Posterior cingulate gyrus (tissue), 11 donors: ENCODE measurements at regions not wholly inside any gene's neighbourhood (a gene's known extent, or its start where the extent isn't known, plus 50 kb on each side); places are given as distances from the start of the nearest gene placed in this dataset.

Source experiments
- DNase-seq, 10 donors: peaks; one replicate each; pipeline versions ENCODE4 v3.0.0 to v3.0.0-alpha.2; 2020 to 2021; ENCODE audit warnings: mixed read lengths in 3 of 10
- intact Hi-C: fragments of 100-400 bp; cut with DNase I; formaldehyde crosslinking; loops from one replicate; pipeline ENCODE4 v1.15.1; 2023

DNA sequence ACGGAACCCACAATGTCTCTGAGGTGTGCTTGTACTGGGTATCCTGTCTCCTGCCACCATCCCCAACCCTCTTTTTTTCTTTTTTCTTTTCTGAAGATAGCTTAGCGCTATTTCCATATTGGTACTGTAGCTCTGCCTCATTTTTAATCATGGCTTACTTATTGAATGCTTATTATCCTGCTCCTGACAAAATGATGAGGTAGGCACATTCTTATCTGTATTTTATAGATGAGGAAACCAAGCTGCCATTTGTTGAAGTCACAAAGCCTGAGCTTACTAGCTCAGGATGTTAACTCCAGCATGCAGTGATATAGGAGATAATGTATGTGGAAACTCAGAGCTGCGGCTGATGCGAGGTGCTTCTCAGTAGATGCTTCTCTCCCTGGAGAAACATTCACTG lies 61.4 kb upstream of the GPR6 start:
- intact Hi-C loops = no loop called here
- no peak for DNase-seq

DNA sequence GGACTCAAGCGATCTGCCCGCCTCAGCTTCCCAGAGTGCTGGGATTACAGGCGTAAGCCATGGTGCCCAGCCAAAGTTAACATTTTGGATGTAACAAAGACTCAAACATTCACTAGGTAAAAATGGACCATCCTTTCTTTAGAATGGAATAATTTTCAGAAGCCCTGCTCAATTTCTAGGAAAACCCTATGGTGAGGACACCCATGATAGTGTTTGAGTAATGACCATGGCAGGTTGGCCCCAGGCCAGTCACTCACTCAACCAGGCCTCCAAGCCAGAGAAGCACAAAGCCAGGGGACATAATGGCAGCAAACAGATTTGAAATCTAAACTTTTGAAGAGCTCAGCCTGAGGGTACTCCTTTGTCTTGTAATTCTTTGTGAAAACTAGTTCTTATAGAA lies 59.9 kb upstream of the GPR6 start:
- intact Hi-C loops = no loop called here
- no peak for DNase-seq

DNA sequence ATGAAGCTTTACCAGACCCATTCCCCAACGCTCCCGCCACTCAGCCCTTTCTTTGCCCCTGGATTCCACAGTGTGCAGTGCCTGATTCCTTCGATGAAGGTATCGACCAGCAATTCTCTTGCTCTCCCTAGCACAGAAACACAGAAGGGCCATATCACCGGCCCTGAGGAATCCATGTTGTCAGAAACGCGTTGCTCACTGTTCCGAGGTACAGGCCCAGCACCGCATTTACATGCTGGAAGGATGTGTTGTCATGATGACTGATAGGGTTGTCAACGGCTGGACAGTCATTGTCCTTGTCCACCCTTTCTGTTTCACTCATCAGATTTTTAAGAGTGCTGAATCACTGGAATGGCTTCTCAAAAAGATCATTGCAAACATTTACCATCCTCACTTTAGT lies 57.2 kb upstream of the GPR6 start:
- DNase-seq = no peak
- intact Hi-C loops = no loop called here

DNA sequence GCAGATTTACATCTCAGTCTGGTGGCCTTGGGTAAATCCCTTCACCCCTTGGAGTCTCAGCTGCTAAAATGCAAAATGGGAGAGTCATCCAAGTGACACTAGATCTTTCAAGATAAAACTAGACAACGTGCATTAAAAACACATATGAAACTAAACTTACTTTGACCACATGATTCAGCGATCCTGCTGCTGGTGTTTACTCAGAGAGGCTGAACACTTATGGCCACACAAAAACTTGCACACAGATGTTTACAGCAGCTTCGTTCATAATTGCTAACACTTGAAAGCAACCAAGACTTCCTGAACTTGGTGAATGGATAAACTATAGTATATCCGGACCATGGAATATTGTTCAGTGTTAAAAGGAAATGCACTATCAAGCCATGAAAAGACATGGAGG lies 55.3 kb upstream of the GPR6 start:
- intact Hi-C loops = no loop called here
- no peak for DNase-seq

DNA sequence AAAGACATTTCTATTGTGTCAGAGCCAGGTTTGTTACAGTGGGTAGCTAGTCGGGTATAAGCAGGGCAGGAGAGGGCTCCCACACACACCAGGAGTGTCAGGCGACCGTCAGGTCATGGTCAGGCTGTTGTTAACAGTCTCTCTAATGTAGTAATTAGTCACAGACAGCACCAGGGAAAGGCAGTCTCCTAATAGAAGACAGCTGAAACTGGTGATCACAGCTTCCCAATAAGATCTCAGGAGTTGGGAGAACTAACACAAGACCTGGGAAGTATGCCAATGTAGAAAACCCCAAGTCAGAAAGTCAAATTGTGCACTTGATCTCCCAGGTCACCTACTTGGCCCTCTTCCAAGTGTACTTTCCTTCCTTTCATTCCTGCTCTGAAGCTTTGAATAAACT lies 53.0 kb upstream of the GPR6 start:
- no peak for DNase-seq
- intact Hi-C loops = no loop called here

DNA sequence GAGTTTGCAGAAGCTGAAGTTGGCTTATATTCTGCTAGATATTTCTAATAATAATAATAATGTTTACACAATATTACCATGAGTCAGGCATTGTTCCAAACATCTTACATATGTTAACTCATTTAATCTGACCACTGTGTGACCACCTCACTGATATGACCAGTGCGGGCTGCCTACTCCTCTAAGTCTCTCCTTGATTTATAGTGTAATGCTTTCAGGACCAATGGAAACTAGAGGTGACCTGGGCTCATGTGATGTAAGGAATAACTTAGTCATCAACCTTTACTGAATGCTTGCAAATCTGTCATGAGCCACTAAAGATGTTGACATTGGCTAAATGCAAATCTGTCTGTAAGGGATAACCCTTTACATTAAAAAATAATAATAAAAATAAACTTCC lies 51.1 kb upstream of the GPR6 start:
- intact Hi-C loops = no loop called here
- DNase-seq = no peak
